GM12864 (cell line): ENCODE measurements at regions not wholly inside any gene's neighbourhood (a gene's known extent, or its start where the extent isn't known, plus 50 kb on each side); places are given as distances from the start of the nearest gene placed in this dataset.

ENCODE experiments used
- DNase-seq: peaks from one replicate; pipeline ENCODE4 v3.0.0-alpha.2; 2011; ENCODE audit warnings: low read depth
- H3K4me3 ChIP-seq: 2 replicates; pipeline ENCODE4 v1.5.1; 2011; ENCODE audit warnings: mild to moderate bottlenecking, low read depth, low read length, control low read depth
- TF ChIP-seq, protein P1 (sequence below): IDR thresholded peaks from 2 replicates; pipeline ENCODE4 v1.5.1; 2011; ENCODE audit warnings: low read depth, mild to moderate bottlenecking, moderate library complexity, low read length, control low read depth, inconsistent platforms; ENCODE audit errors: missing control alignments

DNA sequence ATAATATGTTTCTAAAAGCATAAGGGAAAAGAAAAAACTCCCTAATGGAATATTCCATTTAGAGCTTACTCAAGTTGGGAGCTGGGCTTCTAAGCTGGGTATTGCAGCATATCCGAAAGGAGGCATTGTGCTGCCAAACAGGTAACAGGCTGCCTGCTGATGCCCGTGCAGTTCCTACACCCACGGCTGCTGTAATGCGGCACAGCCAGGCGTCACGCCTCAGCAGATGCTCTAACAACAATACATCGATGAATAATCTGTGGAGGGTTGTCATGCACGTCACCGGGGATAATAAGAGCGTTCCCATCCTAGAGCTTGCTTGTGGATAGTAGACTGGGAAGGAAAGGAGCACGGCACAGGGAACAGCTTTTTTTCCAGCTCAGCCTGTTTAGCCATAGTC lies 1582.1 kb upstream of the SLC10A2 start:
- no peak for DNase-seq
- TF ChIP-seq, protein P1, sequence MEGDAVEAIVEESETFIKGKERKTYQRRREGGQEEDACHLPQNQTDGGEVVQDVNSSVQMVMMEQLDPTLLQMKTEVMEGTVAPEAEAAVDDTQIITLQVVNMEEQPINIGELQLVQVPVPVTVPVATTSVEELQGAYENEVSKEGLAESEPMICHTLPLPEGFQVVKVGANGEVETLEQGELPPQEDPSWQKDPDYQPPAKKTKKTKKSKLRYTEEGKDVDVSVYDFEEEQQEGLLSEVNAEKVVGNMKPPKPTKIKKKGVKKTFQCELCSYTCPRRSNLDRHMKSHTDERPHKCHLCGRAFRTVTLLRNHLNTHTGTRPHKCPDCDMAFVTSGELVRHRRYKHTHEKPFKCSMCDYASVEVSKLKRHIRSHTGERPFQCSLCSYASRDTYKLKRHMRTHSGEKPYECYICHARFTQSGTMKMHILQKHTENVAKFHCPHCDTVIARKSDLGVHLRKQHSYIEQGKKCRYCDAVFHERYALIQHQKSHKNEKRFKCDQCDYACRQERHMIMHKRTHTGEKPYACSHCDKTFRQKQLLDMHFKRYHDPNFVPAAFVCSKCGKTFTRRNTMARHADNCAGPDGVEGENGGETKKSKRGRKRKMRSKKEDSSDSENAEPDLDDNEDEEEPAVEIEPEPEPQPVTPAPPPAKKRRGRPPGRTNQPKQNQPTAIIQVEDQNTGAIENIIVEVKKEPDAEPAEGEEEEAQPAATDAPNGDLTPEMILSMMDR, result no peak
- no peak overlapping the region for H3K4me3 ChIP-seq

DNA sequence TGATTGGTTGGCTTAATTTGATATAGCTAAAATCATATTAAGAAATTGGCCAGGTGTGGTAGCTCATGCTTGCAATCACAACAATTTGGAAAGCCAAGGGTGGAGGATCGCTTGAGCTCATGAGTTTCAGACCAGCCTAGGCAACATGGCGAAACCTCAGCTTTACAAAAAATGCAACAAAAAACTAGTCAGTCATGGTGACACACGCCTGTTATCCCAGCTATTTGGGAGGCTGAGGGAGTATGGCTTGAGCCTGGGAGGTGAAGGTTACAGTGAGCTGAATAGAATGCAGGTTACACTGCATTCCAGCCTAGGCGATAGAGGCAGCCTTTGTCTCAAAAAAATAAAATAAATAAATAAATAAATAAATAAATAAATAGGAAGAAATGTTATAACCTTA lies 1579.6 kb upstream of the SLC10A2 start:
- TF ChIP-seq, protein P1, result no peak
- no peak overlapping the region for H3K4me3 ChIP-seq
- DNase-seq, result no peak

DNA sequence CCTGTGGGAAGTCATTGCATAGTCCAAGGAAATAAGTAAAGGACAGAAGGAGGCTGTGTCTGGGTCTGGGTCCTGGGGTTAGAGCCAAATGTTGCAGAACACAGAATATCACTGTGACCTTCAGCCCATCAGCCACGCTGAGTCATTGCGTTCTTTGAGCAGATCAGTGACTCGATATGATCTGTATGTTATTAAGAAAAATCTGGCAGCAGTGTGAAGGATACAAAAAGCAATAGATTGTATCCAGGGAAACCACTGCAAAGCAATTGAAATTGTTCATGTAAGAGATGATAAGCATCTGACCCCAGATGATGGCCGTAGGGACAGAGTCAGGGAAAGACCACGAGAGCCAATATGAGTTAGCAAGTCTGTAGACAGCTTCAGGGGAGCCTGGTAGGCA lies 1575.1 kb upstream of the SLC10A2 start:
- H3K4me3 ChIP-seq, result no peak overlapping the region
- TF ChIP-seq, protein P1, result no peak
- no peak for DNase-seq

DNA sequence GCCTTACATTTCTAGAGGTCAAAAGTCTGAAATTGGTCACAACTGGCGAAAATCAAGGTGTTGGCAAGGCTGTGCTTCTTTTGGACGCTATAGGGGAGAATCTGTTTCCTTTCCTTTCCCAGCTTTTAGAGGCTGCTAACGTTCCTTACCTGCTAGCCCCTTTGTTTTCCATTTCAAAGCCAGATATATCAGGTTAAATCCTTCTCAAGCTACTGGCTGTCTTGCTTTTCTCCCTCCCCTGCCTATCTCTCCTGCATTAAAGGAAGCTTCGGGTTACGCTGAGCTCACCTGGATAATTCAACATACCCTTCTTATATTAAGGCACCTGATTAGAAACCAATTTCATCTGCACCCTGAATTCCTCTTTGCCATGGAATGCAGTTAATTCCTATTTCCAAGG lies 1569.7 kb upstream of the SLC10A2 start:
- H3K4me3 ChIP-seq, result no peak overlapping the region
- TF ChIP-seq, protein P1, result no peak
- no peak for DNase-seq

DNA sequence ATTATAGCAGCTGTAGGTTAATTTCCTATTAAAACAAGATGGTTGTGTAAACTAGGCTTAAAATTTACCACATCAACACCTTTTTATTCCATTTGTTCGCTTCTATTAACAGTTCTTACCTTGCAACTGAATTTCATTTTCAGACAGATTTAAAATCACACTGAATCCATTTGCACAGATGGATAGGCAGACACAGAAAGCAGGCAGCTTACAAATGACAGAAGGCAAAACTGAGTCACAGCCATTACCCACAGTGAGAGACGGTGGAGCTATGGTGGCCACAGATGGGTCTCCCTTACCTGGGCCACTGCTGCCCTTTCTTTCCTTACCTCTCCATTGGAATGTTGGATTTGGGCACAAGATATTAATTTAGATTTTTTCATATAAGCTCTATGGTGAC lies 1567.8 kb upstream of the SLC10A2 start:
- H3K4me3 ChIP-seq, result no peak overlapping the region
- no peak for DNase-seq
- TF ChIP-seq, protein P1, result no peak

DNA sequence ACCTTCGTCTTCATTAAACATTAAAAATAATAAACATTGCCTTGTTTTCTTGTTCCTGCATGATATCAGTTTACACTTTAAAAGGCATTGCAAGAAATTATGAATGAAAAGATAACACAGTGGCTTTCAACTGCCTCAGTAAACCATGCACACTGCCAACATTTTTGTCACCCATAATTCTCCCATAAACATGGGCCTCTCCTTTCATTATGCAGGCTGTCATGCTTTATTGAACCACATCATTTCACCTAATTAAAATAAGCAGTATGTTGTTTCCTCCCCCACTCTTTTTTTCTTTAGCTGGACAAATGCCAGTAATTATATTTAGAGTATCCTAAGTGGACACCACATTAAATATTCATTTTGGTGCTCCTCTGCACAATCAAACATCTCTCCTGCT lies 1566.5 kb upstream of the SLC10A2 start:
- no peak overlapping the region for H3K4me3 ChIP-seq
- TF ChIP-seq, protein P1, result no peak
- no peak for DNase-seq

DNA sequence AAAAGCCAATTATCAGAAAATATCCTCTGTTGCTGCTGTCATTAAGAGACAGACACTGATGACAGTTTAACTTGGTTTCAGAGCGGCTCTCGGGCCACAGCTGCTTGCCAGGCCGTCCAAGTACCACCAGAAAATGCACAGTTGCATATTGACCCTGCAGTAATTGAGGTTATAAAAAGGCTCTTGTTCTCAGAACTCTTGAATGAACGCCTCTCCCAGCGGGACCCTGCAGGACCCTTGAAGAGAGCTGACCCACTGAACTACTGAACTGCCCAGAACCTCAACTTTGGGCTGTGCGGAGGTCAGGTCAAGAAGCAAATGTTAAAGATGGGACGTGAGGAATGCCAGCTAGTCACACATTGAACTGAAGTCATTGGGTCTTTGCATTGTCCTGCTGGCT lies 1559.0 kb upstream of the SLC10A2 start:
- no peak for DNase-seq
- TF ChIP-seq, protein P1, result no peak
- H3K4me3 ChIP-seq, result no peak overlapping the region
